ENCODE measurements at regions not wholly inside any gene's neighbourhood (a gene's known extent, or its start where the extent isn't known, plus 50 kb on each side); places are given as distances from the start of the nearest gene placed in this dataset.

DNA sequence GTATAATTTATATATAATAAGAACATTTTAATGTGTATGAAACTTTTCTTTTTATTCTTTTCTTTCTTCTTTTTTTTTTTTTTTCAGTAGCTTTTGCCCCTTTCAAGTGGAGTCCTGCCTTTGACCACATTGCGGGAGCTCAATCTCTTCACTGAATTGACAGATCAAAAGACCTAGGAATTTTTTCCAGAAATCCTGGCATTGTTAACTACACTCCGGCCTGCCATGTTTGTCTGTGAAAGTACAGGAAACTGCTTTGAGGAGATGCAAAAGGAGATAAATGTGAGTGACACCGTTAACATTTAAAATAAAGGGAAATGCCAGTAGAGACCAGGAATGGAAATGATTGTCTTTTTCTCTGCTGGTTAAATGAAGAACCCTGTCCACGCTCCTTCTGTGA, 159.3 kb upstream of the VCX3A start:
- DNase-seq: no peak

DNA sequence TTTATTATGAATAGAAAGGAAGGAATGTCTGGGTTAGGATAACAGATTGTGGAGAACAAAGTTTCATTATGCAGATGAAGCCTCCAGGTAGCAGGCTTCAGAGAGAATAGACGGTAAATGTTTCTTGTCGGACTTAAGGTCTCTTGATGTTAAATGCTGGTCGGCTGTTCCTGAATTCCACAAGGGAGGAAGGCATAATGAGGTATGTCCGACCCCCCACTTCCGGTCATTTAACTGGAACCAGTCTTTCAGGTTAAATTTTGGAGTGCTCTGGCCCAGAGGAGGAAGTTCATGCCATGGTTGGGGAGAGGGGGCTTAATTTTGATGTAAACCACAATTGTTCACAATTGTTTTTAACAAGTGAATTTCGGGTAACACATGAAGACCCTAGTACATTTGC, 158.1 kb upstream of the VCX3A start:
- no peak for DNase-seq

DNA sequence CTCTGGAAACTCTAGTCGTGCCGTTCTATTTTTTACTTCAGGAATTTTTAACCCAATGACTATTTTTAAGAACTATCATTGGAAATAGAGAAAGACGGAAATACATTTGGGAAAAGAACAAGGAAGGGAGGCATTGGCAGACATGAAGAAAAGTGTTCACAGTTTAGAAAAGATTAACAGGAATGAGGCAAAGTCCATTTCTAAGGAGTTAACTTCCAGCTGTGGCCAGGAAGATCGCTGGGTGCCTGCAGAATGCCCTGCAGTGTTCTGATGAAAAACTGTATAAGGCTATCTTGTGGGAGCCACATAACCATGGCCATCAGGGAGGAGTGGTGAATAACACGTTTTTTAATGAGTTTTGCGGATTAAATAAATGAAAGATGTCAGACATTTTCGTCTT, 150.6 kb upstream of the VCX3A start:
- no peak for DNase-seq

DNA sequence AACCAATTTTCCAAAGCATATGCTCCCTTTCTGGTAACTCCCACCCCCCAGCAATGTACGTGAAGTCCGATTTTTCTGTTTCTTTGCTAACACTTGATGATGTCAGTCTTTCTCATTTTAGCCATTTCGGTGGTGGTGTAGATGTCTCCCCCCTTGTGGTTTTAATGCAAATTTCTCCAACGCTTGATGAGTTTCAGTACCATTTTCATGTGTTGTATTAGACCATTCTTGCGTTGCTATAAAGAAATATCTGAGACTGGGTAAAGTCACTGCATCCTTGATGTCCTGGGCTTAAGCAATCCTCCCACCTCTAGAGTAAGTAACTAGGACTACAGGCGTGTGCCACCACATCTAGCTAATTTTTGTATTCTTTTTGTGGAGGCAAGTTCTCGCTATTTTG, 148.4 kb upstream of the VCX3A start:
- no peak for DNase-seq

DNA sequence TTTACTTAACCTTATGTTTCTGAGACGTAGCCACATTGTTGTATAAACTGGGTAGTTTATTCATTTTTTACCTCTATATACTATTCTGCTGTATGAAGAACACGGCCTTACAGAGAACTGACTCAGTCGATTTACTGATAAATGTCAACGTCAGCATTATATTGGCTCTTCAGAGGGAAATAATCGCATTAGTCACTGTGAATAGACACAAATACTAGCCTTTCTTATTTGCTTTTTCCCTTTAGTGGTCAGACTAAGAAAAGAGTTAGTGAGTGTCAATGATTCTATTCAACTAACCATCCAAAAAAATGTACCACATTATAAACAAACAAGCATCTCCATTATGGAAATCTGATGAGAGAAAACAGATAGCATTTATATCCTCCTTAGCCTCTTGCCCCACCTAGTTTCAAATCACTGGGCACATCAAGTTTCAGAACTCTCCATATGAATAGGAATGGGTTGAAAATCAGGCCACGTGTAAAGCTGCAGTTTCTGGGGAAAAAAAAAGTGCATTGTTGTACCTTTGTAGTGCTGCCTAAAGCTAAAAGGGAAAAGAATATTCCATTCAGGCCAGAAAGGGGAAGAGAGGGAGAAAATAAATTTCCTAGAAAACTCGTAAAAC, 146.7 kb upstream of the VCX3A start:
- DNase-seq: no peak

DNA sequence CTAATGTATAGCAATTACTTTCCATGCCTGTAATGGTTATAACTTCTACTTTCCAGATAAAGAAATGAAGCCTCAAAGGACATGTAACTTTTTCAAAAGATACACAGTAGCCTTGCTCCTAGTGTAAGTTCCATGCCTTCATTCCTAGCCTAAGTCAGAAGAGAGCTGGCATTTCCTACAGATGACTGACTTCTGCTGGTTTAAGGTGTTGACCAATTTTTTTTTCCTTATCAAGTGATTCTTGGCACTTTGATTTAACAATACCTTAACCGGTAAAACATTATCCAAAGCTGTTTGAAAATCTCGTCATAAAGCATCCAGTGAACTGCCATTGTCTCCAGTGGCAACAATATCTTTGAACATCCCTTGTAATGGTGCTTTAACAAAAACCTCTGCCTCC, 145.1 kb upstream of the VCX3A start:
- no peak for DNase-seq

DNA sequence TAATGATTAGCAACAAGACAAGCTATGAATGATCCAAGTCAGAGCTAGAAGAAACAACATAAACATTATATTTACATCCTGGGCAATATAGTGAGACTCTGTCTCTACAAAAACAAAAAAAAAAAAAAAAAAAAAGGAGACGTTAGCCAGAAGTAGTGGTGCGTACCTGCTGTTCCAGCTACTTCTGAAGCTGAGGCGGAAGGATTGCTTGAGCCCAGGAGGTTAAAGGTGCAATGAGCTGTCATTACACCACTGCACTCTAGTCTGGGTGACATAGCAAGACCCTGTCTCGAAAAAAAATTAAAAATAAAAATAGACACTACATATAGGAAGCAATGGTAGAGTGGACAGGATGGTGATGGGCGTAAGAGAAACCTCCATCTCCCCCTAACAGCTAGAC, 144.6 kb upstream of the VCX3A start:
- no peak for DNase-seq

DNA sequence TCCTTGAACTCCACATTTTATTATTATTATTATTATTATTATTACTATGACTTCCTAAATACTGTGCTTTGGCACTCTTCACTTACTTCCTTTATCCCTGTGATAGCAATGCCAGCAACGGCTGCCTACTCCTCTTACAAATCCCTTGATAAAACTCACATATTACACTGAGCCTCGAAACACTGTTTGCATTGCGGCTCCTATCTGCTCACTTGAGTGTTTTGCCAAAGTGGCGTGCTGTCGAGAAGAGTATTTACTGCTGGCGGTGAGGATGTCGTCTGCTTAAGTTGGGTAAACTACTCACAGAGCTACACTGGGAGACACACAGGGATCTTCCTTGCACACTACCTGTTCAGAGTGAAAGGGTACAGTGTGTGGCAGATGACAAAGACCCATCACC, 143.4 kb upstream of the VCX3A start:
- DNase-seq: peak; percentile 8

DNA sequence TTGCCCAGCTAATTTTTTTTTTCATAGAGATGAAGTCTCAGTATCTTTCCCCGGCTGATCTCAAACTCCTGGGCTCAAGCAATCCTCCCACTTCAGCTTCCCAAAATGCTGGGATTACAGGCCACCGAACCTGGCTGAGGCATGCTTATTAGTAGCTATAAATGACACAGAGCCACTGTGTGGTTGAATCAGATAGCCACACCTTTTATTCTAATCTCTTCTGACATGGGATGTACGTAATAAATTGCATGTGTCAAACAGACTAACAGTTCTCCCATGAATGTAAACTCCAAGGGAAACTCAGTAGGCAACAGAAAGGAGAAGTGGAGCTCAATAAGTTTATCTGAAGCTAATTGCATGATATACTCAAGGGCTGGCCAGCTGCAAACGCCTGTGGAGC, 139.8 kb upstream of the VCX3A start:
- DNase-seq: peak; percentile 39

DNA sequence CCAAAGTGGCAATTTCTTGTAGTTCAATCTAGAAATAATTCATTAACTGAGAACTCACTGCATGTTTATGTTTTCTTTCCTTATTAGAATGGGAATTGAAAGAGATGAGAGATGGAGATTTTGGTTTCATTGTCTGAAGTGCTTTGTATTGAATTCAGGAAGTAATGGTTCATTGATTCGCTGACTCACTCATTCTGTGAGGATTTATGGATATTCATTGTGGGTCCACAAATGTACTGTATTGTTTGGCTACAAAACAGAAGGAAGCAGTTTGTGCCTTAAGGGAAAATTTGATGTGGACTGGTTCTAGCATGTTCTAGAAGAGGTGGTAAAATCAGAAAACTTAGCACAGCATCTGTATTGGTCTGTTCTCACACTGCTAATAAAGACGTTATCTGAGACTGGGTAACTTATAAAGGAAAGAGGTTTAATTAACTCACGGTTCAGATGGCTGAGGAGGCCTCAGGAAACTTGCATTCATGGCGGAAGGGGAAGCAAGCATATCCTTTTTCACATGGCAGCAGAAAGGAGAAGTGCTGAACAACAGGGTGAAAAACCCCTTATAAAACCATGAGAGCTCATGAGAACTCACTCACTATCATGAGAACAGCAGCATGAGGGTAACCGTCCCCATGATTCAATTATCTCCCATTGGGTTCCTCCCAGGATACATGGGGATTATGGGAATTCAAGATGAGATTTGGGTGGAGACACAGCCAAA, 132.3 kb upstream of the VCX3A start:
- no peak for DNase-seq

DNA sequence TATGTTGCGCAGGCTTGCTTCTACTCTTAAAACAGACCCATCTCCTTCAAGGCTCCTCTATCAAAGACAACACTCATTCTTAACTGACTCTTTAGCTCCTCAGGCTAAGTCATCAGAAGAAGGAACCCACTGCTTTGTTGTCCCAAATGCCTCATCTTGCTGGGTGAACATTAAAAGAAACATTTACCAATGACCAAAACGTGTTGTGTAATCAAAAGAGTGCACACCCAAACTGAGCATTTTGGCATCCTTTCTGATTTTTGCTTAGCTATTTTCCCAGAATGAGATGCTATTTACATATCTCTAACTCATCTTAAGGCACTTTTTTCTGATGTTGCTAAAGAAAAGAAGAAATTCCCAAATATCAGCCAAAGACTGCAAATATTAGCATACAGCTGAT, 131.7 kb upstream of the VCX3A start:
- no peak for DNase-seq

DNA sequence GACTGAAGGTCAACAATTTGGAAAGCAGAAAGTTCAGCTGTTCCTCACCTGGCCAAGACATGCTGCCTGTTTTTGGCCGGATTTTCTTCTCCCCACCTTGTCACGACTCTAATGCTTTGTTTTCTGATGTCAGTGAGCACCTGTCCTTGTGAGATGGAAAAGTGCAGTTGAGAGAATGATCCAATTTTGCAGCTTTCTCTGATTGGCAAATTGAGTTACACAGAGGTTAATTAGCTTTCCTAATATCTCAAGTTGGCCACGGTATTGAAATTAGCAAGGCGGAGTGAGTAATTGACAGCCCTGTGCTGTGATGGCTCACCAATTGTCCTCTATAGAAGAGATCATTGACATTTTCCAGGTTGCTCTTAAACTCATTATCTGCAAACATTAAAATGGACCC, 126.8 kb upstream of the VCX3A start:
- DNase-seq: no peak

DNA sequence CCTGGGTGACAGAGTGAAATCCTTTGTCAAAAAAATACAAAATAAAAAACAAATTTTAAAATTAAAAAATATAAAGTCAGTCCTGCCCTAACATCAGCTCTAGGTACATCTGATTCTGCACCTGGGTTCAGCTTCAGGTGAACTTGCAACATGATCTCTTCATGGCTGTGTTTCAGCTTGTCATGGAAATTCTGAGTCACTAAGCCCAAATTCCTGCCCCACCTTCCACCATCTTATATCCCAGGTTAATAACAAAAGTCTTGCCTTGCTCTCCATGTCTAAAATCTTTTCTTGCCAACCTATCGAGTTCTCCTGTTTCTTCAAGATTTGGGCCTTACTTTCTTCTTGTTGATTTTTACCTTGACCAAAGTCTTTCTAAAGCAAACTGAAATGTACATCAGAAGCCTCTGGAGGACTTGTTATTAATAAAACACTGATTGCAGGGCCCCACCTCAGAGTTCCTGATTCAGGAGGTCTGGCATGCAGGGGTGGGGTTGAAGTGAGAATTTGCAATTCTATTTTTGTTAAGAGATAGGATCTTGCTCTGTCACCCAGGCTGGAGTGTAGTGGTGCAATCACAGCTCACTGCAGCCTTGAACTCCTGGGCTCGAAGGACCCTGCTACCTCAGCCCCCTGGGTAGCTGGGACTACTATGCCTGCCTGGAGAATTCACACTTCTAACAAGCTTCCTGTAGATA, 125.8 kb upstream of the VCX3A start:
- no peak for DNase-seq

DNA sequence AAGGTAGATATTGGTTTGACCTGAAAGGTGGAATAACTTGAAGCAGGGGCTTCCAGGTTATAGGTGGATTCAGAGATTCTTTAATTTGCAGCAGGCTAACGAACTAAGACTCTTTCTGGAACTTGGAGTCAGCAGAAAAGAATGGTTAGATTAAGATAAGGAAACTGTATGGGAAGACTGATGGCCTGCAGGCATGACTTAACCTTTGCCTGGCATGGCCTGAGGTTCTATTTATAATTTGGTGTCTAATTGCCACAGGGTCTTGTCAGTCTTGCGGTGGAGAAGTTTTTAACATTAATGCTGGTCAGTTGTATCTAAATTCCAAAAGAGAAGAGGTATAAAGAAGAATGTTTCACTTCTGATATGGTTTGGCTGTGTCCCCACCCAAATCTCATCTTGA, 110.3 kb upstream of the VCX3A start:
- DNase-seq: no peak

DNA sequence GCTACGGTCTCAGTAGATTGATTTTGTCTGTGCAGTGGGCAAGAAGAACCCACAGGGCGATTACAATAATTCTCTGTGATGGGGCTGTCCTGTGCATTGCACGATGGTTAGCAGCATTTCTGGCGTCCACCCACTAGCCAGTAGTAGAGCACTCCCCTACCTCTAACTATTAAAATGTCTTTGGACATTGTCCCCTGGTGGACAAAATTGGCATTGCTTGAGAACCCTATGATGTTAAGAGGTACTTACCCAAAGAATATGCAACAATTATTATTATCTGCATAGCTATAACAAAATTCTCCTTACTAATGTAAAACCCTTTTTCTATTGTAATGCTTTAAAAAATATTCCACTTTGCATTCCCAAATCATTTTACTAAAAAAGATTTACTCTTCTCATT, 109.5 kb upstream of the VCX3A start:
- DNase-seq: no peak

DNA sequence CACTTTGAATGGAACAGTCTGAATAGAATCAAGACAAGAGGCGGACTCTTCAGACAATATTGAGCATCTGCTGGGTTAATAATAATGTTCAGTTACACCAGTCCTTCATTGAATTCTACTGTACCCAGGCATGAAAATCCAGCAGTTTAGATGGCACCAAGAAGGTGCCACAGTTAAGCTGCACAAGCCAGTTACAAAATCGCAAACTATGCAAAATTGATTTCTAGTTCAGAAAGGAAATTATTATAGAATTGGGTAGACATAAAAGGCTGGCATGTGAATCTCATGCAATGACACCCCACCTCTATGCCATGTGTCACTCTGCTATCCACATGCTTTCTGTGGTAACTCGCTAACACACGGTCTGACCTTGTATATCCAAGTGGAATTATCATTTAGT, 105.8 kb upstream of the VCX3A start:
- no peak for DNase-seq

DNA sequence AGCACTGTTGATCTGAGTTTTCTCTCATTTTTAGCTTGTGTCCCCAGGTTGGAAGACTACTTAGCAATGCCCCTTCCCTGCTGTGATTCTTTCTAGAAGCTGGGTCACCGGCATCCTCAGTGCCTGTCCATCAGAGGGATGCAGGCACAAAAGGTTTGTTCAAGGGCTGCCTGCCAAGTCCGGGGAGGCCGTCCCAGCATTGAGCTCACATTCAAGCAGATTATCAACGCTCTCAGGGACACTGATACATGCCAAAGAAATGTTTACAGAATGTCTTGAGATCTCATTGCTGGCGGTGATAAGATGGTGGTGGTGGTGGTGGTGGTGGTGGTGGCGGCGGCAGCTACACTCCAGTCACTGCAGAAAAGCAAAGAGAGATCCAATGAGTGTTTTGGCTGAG, 79.6 kb upstream of the VCX3A start:
- DNase-seq: no peak

DNA sequence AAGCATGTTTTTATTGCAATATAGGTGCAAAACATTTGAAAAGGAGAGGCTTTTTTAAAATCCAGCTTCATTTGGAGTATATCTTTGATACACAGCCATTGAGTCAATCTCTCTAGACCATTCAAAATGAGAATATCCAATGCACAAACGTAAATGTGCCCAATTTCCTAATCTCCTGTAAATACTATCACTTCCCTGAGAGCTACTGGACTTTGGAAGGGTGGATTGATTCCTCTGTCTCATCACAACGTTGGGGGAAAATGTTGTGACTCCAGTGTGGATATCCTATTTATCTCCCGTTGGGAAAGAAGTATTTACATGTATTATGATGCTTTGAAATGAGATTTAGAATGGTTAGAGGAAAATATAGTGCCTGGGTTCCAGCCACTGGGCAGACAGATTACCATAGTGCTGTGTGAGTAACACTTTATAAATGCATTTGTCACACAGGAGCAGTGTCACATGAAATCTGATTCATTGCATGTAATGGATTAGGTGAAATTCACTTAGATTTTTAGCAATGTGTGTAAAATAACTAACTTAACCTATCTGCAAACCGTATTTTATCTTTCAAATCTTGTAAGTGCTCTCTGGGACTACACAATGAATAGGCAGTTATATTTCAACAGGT, 64.4 kb upstream of the VCX3A start:
- DNase-seq: no peak

Data from tongue (tissue), 1 donor.